Lower leg skin (tissue), 4 donors: ENCODE measurements at regions not wholly inside any gene's neighbourhood (a gene's known extent, or its start where the extent isn't known, plus 50 kb on each side); places are given as distances from the start of the nearest gene placed in this dataset.

ENCODE experiments used
- DNase-seq, 2 donors: peaks; one replicate each; pipeline ENCODE4 v3.0.0-alpha.2; 2019; ENCODE audit warnings: low spot score in 2 of 2
- H3K4me3 ChIP-seq: fragments of 200-600 bp; sonication (generic); 2 replicates; pipeline ENCODE4 v1.5.1; 2017; ENCODE audit warnings: mild to moderate bottlenecking, low read depth; ENCODE audit not compliant: poor library complexity, severe bottlenecking
- POLR2A ChIP-seq, 2 donors: fragments of 450-650 bp; IDR thresholded peaks; one replicate each; pipeline ENCODE4 v1.6.1; 2016 to 2017; ENCODE audit warnings: antibody characterized with exemption in 2 of 2, mild to moderate bottlenecking in 1 of 2, moderate library complexity in 1 of 2
- WGBS, 2 donors: methylation state at CpG; one replicate each; pipeline ENCODE4 v1.1.5; 2018; 5-methylcytosine and 5-hydroxymethylcytosine counted together
- intact Hi-C: fragments of 100-400 bp; cut with DNase I; formaldehyde crosslinking; loops from one replicate; pipeline ENCODE4 v1.15.0; 2023; ENCODE audit warnings: low total_unique reads
- TF ChIP-seq, protein P1 (sequence below), 3 donors: fragments of 450-650 bp; IDR thresholded peaks; one replicate each; pipeline ENCODE4 v1.5.1; 2016; ENCODE audit warnings: antibody characterized with exemption in 3 of 3, mild to moderate bottlenecking in 3 of 3, moderate library complexity in 2 of 3

DNA sequence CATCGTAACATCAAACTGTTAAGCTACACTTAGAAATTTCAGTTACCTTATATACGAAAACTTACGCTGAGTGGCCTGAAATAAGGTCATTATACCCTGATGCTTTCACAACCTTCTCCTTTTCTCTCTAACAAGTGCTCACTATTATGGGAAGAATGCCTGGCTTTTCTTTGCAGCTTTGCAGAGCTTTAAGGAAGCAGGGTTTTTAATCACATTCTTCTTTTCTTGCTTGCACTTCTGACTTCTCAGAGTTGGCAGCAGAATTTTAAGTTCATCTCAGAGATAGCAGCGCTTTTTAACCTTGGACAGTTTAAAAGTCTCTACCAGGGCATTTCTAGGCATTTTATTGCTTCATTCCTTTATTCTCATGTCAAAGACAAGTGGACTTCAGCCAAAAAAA, 285.1 kb downstream of the SPRY2 start:
- no peak for TF ChIP-seq POLR2A (IDR thresholded peaks at IDR 0.05)
- TF ChIP-seq, protein P1, sequence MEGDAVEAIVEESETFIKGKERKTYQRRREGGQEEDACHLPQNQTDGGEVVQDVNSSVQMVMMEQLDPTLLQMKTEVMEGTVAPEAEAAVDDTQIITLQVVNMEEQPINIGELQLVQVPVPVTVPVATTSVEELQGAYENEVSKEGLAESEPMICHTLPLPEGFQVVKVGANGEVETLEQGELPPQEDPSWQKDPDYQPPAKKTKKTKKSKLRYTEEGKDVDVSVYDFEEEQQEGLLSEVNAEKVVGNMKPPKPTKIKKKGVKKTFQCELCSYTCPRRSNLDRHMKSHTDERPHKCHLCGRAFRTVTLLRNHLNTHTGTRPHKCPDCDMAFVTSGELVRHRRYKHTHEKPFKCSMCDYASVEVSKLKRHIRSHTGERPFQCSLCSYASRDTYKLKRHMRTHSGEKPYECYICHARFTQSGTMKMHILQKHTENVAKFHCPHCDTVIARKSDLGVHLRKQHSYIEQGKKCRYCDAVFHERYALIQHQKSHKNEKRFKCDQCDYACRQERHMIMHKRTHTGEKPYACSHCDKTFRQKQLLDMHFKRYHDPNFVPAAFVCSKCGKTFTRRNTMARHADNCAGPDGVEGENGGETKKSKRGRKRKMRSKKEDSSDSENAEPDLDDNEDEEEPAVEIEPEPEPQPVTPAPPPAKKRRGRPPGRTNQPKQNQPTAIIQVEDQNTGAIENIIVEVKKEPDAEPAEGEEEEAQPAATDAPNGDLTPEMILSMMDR (IDR thresholded peaks at IDR 0.05): no peak

DNA sequence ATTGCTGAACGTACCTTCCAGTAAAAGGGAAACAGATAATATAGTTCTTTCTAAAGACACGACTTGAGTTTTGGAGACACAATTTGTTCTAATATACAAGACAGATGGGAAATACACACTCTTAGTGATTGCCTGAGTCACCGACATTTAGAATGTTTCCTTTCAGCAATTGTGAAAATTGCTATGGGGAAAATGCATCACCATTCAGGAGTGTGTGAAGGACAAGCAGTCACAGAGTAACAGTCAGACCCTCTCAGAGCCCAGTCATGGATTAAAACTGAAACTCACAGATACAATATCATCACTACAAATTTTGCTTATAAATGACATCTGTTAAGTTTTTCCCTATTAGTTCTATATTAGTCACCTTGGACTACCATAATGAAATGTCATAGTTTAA, 286.1 kb downstream of the SPRY2 start:
- TF ChIP-seq, protein P1 (IDR thresholded peaks at IDR 0.05): no peak
- no peak for TF ChIP-seq POLR2A (IDR thresholded peaks at IDR 0.05)
- no peak for DNase-seq
- 84 to 89% methylated on average over 3 of the region's 3 CpGs for WGBS, 2 donors
- no peak overlapping the region for H3K4me3 ChIP-seq
- intact Hi-C loops: no loop called here

More for the DNA sequence above, 285.1 kb downstream of the SPRY2 start:
- H3K4me3 ChIP-seq: no peak overlapping the region
- 91 to 95% methylated on average over 4 of the region's 4 CpGs for WGBS, 2 donors
- intact Hi-C loops: no loop called here
- DNase-seq: no peak

DNA sequence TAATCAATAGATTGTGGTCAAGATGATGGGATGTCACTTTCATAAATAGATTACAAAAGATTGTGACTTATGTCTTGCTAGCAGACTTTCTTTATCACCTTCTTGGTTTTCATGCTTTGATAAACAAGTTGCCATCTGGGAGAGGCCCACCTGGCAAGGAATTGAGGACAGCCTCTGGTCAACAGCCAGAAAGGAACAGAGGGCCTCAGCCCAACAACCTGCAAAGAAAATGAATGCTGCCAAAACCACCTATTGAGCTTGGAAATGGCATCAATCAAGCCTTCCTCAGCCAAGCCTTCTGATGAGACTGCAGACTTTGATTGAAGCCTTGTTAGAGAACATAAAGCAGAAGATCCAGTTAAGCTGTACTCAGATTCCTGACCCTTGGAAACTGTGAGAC, 288.6 kb downstream of the SPRY2 start:
- no peak overlapping the region for H3K4me3 ChIP-seq
- intact Hi-C loops: no loop called here
- no peak for DNase-seq
- TF ChIP-seq POLR2A (IDR thresholded peaks at IDR 0.05): no peak
- TF ChIP-seq, protein P1 (IDR thresholded peaks at IDR 0.05): no peak

DNA sequence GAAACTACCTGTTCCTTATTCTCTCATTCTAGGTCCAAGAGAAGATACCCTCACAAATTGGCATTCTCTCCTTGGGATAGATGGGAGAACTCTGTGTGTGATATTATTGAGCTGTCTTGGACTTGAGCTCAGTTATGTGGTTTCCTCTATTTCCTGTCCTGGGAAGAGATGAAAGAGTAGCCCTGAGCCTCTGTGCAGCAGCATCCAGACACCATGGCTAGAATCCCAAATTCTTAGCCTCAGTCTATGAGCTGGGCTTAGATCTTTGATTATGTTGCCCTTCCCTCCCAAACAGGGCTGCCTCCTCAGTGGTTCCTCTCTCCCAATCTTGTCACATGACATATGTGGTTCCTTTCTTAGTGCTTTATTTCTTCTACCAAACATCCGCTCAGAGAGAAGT, 290.7 kb downstream of the SPRY2 start:
- TF ChIP-seq, protein P1 (IDR thresholded peaks at IDR 0.05): no peak
- TF ChIP-seq POLR2A (IDR thresholded peaks at IDR 0.05): no peak
- WGBS, 2 donors: 83 to 93% methylated on average over 1 of the region's 1 CpG
- no peak overlapping the region for H3K4me3 ChIP-seq
- intact Hi-C loops: no loop called here
- DNase-seq: no peak

DNA sequence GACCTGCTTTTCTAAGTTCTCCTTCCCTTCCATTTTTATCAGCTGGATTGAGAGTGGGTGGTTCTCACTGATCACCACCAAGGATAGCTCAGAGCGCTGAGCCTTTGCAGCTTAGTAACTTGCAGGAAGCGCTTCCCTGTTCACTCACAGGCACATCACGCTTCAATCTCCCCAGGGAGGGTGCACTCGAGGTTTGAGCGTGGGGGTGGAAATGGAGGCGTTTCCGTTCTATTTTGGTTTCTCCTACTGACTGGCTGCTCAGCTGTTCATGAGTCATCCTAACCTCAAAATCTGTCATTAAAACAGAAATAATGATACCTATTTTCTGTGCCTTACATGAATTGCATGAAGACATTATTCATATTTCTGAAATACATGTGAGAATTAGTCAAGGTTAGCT, 292.1 kb downstream of the SPRY2 start:
- DNase-seq: peak; percentile 94 to 96
- intact Hi-C loops: no loop called here
- WGBS, 2 donors: 0 to 3% methylated on average over 7 of the region's 7 CpGs
- H3K4me3 ChIP-seq: no peak overlapping the region
- TF ChIP-seq, protein P1 (IDR thresholded peaks at IDR 0.05): no peak
- no peak for TF ChIP-seq POLR2A (IDR thresholded peaks at IDR 0.05)

DNA sequence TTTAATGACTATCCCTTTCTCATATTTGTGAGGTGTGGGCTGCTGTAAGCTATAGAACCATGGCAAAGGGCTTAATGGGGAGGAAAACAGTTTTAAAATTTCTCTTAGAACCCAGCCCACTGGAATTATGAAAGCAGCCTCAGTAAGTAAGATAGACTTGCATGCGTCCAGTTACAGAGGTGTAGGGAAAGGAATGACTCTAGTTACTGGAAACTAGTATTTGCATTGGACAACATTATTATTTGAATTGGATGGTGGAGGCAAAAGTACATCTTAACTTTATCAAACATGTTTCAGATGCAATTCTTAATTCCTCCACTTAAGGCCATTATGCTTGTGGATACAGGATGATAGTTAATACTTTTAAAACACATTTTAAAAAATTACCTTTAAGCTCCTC, 292.9 kb downstream of the SPRY2 start:
- TF ChIP-seq, protein P1 (IDR thresholded peaks at IDR 0.05): no peak
- no peak for TF ChIP-seq POLR2A (IDR thresholded peaks at IDR 0.05)
- no peak overlapping the region for H3K4me3 ChIP-seq
- intact Hi-C loops: no loop called here
- DNase-seq: no peak
- 74 to 87% methylated on average over 1 of the region's 1 CpG for WGBS, 2 donors
